Loucy (cell line): ENCODE measurements at regions not wholly inside any gene's neighbourhood (a gene's known extent, or its start where the extent isn't known, plus 50 kb on each side); places are given as distances from the start of the nearest gene placed in this dataset.

Experiments used
- H2AFZ ChIP-seq: fragments of 200-600 bp; sonication (generic); 2 replicates; pipeline ENCODE4 v1.6.0; 2016; ENCODE audit warnings: antibody characterized with exemption, mild to moderate bottlenecking, low read length, moderate library complexity
- H3F3A ChIP-seq: fragments of 200-600 bp; 2 replicates; pipeline ENCODE4 v1.6.0; 2016; ENCODE audit warnings: antibody characterized with exemption, low read depth, mild to moderate bottlenecking
- H3K27me3 ChIP-seq: fragments of 200-600 bp; sonication (generic); 2 replicates; pipeline ENCODE4 v1.6.1; 2014; ENCODE audit warnings: low read length, mild to moderate bottlenecking; ENCODE audit not compliant: insufficient read depth, poor library complexity, severe bottlenecking
- H3K36me3 ChIP-seq: fragments of 200-600 bp; sonication (generic); 2 replicates; pipeline ENCODE4 v1.6.1; 2016; ENCODE audit warnings: low read length; ENCODE audit not compliant: insufficient read depth
- H3K4me1 ChIP-seq: fragments of 200-600 bp; sonication (generic); 2 replicates; pipeline ENCODE4 v1.5.1; 2014; ENCODE audit warnings: low read length, mild to moderate bottlenecking; ENCODE audit not compliant: insufficient read depth, poor library complexity, severe bottlenecking
- H3K4me2 ChIP-seq: fragments of 200-600 bp; sonication (generic); 2 replicates; pipeline ENCODE4 v1.6.0; 2014; ENCODE audit warnings: antibody characterized with exemption, low read length, low read depth, mild to moderate bottlenecking; ENCODE audit not compliant: poor library complexity, severe bottlenecking
- H3K4me3 ChIP-seq: fragments of 200-600 bp; sonication (generic); 2 replicates; pipeline ENCODE4 v1.5.1; 2014; ENCODE audit warnings: low read length, mild to moderate bottlenecking, mixed read lengths; ENCODE audit not compliant: poor library complexity, severe bottlenecking
- H3K79me2 ChIP-seq: fragments of 200-600 bp; sonication (generic); 2 replicates; pipeline ENCODE4 v1.6.1; 2014; ENCODE audit warnings: low read length; ENCODE audit not compliant: insufficient read depth
- H3K9ac ChIP-seq: fragments of 200-600 bp; sonication (generic); 2 replicates; pipeline ENCODE4 v1.6.0; 2014; ENCODE audit warnings: mild to moderate bottlenecking, low read depth, low read length, moderate library complexity; ENCODE audit not compliant: poor library complexity, severe bottlenecking
- H3K9me2 ChIP-seq: fragments of 200-600 bp; sonication (generic); replicated peaks from 2 replicates; pipeline ENCODE4 v1.6.1; 2016; ENCODE audit warnings: low read depth, low read length, mixed read lengths
- H3K9me3 ChIP-seq: fragments of 200-600 bp; sonication (generic); 2 replicates; pipeline ENCODE4 v1.6.1; 2014; ENCODE audit warnings: mild to moderate bottlenecking, antibody characterized with exemption, low read length, low read depth; ENCODE audit not compliant: insufficient read depth
- H4K20me1 ChIP-seq: fragments of 200-600 bp; sonication (generic); 2 replicates; pipeline ENCODE4 v1.6.0; 2014; ENCODE audit warnings: antibody characterized with exemption, low read length, mild to moderate bottlenecking; ENCODE audit not compliant: insufficient read depth, poor library complexity, severe bottlenecking
- EZH2phosphoT487 ChIP-seq: fragments of 200-600 bp; IDR thresholded peaks from 2 replicates; pipeline ENCODE4 v1.6.1; 2018; ENCODE audit warnings: antibody characterized with exemption, mild to moderate bottlenecking, moderate library complexity, borderline replicate concordance
- TF ChIP-seq, protein P1 (sequence below): fragments of 200-600 bp; sonication (generic); conservative IDR thresholded peaks from 2 replicates; pipeline ENCODE4 v1.5.1; 2014; ENCODE audit warnings: mild to moderate bottlenecking, antibody characterized with exemption, low read length

DNA sequence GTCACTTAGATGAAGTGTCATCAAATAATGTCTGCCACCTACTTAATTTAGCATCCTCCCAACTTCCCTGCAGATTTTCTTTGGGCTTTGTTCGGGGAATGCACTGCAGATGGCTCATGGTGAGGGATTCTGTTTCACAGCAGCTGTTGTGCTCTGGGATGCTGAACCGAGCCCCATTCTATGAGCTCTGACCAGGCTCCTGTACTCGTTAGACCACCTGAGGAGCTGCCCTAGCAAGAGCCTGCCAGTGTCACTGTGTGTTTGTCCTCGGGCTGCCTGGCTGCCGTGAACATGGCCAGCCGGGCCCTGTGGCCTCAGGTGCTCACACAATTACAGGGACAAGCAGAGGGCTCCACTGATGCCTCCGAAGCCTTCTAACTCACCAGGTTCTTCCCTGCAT, 238.8 kb upstream of the ECI2 start:
- Histone ChIP-seq H3K4me1 (no peaks in the 10 kb centered on the region), H3K9me2 (no peaks in the 10 kb centered on the region), H3K36me3 (no peaks in the 10 kb centered on the region), H3K79me2 (no peaks in the 10 kb centered on the region), H3F3A (no peaks in the 10 kb centered on the region), H3K9me3 (no peaks in the 10 kb centered on the region), H4K20me1 (no peaks in the 10 kb centered on the region), H2AFZ (no peak overlapping the region), H3K4me3 (no peak overlapping the region), H3K9ac (no peak overlapping the region), H3K4me2 (no peak overlapping the region), H3K27me3 (no peaks in the 10 kb centered on the region)
- TF ChIP-seq, protein P1, sequence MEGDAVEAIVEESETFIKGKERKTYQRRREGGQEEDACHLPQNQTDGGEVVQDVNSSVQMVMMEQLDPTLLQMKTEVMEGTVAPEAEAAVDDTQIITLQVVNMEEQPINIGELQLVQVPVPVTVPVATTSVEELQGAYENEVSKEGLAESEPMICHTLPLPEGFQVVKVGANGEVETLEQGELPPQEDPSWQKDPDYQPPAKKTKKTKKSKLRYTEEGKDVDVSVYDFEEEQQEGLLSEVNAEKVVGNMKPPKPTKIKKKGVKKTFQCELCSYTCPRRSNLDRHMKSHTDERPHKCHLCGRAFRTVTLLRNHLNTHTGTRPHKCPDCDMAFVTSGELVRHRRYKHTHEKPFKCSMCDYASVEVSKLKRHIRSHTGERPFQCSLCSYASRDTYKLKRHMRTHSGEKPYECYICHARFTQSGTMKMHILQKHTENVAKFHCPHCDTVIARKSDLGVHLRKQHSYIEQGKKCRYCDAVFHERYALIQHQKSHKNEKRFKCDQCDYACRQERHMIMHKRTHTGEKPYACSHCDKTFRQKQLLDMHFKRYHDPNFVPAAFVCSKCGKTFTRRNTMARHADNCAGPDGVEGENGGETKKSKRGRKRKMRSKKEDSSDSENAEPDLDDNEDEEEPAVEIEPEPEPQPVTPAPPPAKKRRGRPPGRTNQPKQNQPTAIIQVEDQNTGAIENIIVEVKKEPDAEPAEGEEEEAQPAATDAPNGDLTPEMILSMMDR: no peak
- TF ChIP-seq EZH2phosphoT487: no peak

DNA sequence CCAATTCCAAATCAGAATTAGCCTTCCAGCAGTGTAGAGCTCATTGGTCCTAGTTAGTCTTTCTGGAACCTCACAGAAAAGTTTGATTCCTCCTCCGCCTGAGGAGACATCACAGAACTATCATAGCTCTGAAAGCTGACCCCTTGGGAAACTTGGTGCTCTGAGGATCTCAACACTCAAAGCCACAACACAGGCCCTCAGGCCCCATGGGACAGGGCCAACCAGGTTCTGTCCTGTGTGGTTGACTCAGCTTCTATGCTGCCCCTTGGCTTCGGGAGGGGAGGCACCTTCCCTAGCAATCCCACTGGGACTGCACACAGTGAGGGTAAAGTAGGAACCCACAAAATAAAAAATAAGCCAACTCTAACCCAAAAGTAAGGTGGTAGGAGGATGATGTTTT, 237.5 kb upstream of the ECI2 start:
- H3F3A ChIP-seq: no peaks in the 10 kb centered on the region
- no peak overlapping the region for H3K4me3 ChIP-seq
- no peaks in the 10 kb centered on the region for H3K9me3 ChIP-seq
- no peak for TF ChIP-seq EZH2phosphoT487
- TF ChIP-seq, protein P1: no peak
- H3K4me2 ChIP-seq: no peak overlapping the region
- H3K27me3 ChIP-seq: no peaks in the 10 kb centered on the region
- no peaks in the 10 kb centered on the region for H3K4me1 ChIP-seq
- no peaks in the 10 kb centered on the region for H4K20me1 ChIP-seq
- H3K9ac ChIP-seq: no peak overlapping the region
- no peaks in the 10 kb centered on the region for H3K79me2 ChIP-seq
- H3K36me3 ChIP-seq: no peaks in the 10 kb centered on the region
- H3K9me2 ChIP-seq: no peaks in the 10 kb centered on the region
- no peak overlapping the region for H2AFZ ChIP-seq

DNA sequence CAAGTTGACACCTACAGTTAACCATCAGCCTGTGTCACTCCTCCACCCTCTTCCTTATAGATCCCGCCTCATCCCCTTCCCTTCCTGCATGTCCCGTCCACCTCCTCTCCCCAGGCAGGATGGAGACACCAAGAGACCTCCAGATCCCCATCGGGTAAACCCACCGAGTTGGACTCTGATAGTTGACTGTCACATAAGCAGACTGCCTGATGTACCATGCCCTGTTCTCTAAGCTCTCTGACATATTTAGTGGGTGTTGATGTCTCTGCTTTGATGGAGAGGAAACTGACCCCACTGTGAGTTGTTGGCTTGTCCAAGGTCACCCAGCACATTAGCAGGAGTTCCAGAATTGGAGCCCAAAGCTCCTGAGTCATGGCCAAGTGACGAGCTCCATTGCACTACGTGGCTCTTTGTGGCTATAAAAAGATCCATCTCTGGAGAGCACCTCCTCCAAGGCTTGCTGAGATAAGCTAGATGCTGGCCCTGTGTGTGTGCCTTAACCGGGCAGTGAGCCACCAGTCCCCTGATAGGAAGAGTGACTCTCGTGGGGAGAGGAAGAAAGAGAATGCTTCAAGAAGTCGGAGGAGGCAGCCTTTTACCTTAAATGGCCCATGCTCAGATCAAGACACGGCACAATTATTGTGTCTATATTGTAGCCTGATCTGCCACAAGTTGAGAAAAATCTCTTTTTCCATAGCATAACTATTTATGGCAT, 236.0 kb upstream of the ECI2 start:
- no peak overlapping the region for H3K4me3 ChIP-seq
- H3F3A ChIP-seq: no peaks in the 10 kb centered on the region
- no peak overlapping the region for H2AFZ ChIP-seq
- no peak for TF ChIP-seq EZH2phosphoT487
- TF ChIP-seq, protein P1: no peak
- no peaks in the 10 kb centered on the region for H3K9me3 ChIP-seq
- no peaks in the 10 kb centered on the region for H3K27me3 ChIP-seq
- no peak overlapping the region for H3K4me2 ChIP-seq
- no peaks in the 10 kb centered on the region for H3K4me1 ChIP-seq
- no peaks in the 10 kb centered on the region for H4K20me1 ChIP-seq
- H3K36me3 ChIP-seq: no peaks in the 10 kb centered on the region
- no peaks in the 10 kb centered on the region for H3K9me2 ChIP-seq
- H3K79me2 ChIP-seq: no peaks in the 10 kb centered on the region
- H3K9ac ChIP-seq: no peak overlapping the region
